ENCODE measurements at regions not wholly inside any gene's neighbourhood (a gene's known extent, or its start where the extent isn't known, plus 50 kb on each side); places are given as distances from the start of the nearest gene placed in this dataset.
"Not testable (repeated sequence)": the region's sequence is repeated elsewhere in the genome, so short reads cannot be mapped to it uniquely, and the experiment has no call there.

DNA sequence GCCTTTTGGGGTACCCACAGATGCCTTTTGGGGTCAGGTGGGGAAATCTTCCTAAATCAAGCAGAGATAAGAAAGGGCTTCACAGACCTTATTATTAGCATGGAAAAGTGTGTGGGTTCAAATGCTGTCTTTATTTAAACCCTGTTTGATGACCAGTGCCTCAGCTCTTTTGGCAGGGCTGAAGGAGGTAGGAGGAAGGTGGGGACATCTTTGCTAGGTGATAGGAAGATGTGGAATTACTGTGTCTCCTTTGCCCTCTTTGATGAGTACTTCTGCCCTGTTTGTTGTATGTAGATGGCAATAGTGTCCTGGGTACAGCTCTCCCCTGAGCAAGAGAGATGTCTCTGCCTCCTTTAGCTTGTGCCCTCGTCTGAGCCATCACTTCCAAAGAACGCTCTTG lies 333.3 kb upstream of the ROPN1 start:
- no peak for DNase-seq

DNA sequence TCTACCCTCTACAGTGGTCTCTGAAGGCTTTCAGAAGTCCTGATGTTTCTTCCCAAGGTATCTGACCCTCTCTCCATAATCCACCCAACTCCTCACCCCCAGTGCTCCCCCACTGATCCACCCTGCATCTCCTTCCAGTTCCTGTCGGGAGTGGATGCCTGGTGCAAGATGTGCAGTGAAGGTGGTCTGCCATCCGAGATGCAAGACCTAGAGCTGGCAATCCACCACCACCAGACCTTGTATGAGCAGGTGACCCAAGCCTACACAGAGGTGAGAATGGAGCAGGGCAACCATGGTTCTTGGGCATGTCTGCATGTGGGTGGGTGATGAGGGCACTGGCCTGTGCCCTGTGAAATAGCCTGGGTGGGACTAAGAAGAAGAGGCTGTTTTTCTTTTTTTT lies 337.8 kb upstream of the ROPN1 start:
- DNase-seq = no peak

DNA sequence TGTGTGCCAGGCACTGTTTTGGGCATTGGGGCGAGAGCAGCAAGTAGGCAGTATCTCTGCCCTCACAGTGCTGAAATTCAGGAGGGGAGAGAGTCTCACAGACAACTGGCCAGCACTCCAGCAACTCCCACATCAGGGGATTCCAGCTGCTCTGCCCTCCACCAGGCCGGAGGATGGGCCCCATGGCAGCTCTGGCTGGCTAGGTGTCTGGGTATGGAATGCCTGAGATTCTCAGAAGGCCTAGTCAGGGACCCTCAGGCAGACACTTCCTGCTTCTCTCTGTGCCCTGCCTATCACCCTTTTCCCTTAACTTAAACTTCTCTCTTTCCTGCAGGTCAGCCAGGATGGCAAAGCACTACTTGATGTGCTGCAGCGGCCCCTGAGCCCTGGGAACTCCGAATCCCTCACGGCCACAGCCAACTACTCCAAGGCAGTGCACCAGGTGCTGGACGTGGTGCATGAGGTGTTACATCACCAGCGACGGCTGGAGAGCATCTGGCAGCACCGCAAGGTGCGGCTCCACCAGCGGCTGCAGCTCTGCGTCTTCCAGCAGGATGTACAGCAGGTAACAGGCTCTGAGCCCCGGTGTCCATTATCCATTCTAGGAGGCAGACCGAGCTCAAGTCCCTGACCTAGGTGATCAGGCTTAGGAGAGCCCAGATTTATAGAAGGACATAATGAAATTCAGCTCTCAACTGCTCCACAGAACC lies 342.2 kb upstream of the ROPN1 start:
- DNase-seq = no peak

DNA sequence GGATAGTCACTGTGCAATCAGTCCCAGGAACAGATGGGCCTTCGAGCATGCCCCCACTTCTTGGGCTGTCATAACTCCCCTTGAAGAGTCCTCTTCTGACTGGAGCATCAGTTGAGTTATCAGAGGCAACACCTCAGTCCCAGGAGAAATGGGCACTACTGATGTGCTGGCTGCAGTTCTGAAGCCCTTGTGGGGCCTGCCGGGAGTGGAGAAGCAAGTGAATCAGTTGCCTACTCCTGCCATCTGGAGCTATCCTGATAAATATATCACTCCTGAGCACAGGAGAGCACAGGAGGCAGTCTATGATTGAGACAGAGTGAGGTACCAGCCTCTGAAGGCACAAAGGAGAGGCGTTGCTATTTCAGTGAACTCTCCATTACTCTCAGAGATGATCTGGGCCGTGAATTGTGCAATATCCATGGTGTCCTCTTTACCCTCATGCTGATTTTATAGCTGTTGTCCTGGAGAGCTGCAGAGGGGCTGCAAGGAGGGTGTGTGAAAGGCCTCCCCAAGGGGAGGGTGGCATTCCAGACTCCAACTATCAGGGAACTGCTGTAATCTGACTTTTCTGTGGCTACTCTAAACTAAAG lies 344.2 kb upstream of the ROPN1 start:
- no peak for DNase-seq

DNA sequence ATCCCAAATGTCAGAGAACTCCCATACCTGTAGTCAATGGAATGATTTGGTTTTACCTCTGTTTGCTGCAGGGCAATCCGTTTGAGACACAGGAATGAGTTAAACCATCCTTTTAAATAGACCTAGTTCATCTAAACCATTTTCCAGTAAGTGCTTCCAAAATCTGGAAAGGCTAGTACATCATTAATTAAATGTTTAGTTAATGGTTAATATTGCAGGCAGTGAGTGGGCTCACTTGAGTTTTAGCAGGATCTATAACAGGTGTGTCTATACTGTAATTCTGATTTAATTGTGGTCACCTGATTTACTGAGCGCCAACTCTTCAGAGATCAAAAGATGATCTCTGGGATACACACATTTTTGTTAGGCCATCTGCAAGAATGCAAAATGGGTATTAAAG lies 353.9 kb upstream of the ROPN1 start:
- DNase-seq = no peak

DNA sequence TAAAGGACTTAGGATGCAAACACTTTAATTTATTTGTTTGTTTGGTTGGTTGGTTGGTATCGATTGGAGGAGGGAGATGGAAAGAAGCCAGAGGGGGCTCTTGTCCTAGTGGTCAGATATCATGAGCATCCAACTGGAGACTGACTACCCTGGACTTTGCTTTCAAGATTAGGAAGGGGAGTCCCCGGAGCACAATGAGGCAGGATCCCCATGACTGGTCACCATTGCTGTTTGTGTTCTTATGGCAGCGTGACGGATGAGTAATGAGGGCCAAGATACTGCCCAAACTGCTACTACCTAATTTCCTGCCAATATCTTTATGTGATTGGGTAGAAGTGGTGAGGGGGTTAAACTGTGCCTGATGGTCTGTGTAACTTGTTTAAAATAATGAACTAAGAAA lies 354.6 kb upstream of the ROPN1 start:
- DNase-seq = no peak

DNA sequence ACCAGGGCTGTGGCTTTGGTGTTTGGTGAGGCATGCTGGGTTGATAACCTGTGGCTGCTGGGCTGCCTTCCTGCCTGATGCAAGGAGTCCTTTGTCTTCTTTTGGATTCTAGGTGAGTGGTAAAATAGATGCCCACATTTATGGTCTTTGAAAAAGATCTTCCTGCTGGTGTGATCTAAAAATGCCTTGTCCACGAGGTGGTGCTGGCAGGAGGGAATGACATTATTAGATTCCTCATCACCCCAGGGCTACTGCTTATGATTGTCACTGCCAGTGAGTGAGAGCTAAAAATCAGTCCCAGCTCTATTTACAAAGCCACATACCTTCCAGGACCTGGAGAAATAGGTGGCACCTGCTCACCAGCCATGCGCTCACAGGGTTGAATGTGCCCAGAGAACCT lies 355.5 kb upstream of the ROPN1 start:
- no peak for DNase-seq

DNA sequence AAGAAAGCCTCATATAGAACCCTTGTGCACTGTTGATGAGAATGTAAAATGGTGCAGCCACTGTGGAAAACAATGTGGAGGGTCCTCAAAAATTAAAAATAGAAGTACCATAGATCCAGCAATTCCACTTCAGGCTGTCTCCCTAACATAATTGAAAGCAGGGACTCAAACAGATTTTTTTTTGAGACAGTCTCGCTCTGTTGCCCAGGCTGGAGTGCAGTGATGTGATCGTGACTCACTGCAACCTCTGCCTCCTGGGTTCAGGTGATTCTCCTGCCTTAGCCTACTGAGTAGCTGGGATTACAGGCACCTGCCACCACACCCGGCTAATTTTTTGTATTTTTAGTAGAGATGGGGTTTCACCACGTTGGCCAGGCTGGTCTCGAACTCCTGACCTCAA lies 356.6 kb upstream of the ROPN1 start:
- DNase-seq = not testable (repeated sequence)

DNA sequence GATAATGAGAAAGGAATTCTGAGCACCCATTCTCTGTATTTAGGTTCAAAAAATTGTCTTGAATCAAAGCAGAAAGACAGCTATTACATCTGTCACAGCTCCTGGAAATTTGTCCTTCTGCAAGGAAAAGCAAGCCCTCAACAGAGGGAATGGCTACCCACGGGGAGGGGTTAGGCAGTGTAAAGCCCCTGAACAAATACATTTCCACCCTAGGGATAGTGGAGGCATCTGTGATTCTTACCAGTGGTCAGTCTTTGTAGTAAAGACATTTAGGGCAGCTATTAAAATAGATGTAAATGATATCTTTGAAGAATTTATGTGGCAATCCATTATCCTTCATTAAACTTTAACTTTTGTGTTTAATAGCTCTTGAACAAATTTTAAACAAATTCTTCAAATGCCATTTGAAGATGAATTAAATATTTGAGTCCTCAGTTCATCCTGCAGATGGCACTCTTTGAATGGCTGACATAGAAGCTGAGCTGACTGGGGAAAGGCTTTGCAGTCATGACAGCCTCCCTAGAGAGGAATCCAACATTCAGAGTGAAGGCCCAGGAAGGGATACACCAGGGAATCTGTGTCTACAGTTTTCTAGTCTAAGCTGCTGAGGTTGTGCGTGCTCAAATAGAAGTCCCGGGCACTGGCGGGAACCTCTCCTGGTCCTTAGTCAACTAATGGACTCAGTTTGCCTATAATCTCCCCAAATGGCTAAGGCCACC lies 359.7 kb upstream of the ROPN1 start:
- DNase-seq = peak; percentile 30

DNA sequence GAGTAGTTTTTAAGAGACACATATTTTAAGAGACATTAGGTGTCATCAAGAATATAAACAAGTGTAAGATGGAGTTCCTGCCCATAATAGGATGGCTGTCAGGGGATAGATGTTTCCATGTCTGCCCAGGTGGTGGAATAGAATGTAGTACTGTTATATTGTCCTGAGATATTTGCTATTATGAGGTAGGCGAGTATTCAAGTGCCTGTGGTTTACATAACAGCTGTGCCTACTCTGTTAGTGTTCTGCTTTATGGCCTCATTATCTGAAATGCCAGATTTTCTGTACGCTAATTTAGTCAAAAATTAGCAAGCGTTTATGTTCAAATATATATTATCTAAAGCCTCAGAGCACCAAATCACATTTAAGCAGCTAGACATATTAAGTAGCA lies 360.2 kb upstream of the ROPN1 start:
- DNase-seq = no peak

DNA sequence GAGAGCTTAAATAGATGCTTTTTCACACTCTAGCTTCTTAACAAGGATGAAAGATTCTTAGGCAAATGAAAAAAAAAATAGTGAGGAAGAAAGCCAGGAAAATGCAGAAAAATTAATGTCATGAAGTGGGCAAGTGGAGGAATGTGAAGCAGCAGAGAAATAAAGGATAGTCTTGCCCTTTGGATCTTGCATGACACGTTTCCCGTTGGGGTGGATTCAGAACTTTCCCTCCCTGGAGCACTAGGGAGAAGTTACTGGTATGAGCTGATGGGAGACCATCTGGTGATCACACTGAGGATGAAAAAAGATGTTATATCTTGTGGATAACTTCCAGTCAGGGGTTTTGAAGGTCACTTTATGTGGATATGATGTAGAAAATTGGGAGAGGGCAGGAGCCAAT lies 361.8 kb upstream of the ROPN1 start:
- DNase-seq = no peak

DNA sequence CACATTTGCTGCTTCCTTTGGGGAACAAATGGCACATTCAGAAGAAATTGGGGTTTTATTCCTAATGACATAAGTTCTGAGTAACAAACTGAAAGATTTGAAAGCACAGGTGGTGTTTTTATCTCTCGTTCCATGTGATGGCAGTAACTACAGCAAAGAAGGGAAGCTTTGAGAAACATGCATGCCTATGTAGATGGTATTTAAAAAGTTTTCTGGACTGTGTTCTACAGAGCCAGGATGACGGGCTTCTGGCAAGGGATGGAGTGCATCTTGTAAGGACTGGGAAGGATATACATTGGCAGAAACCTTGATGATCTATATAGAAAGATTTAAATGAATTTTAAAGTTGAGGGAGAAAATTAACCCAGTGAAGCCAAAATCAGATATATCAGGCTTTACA lies 362.2 kb upstream of the ROPN1 start:
- no peak for DNase-seq

DNA sequence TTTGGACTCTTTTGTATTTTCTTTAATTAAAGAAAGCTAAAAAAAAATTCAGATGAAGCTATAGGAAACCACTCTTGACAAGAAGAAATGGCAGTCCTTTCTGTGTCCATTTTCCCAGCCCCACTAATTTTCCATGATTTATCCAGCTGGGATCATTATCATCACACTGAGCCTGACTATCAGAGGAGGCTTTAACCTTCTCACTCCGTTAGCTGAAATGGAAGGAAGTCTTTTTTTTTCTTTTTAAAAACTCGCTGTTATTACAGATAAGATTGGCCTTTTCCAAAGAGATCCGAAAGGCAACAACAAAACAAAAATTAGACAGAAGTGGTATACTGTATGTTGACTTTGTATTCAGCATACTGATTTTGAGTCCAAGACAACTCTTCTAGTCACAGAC lies 366.2 kb upstream of the ROPN1 start:
- no peak for DNase-seq

DNA sequence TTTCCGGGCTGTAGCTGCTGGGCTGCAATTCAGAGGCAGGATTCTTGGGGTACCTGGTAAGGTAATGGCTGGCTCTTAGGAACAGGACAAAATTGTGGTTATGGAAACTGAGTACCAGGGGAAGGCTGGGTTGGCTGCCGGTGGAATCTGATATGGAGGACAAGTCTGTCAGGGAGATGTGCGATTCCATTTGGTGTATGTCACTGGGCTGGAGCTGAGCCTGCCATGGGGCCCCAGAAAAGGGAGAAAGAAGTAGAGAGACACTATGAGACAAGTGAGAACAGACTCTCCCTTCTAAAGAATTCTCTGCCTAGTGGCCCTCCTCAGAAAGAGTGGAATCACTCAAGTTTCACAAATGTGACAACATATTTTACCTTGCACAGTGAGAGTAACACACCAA lies 368.2 kb upstream of the ROPN1 start:
- DNase-seq = no peak

DNA sequence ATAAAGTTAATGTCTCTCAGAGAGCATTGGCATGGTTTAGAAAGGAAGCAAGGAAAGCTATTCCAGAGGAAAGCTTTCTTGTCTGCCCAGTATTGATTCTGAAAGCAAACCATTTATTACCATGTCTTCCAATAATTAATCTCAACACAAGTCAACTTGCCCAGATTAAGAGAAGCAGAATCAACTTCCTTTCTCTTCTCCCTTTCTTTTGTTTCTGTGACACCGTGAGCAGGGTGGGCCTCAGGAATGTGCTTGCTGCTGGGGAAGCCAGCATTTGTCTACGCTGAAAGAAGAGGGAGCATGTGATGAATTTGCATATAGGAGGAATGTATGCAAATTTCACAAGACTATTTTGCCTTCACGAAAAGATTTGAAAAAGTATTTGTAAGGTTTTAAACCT lies 368.6 kb upstream of the ROPN1 start:
- DNase-seq = no peak

DNA sequence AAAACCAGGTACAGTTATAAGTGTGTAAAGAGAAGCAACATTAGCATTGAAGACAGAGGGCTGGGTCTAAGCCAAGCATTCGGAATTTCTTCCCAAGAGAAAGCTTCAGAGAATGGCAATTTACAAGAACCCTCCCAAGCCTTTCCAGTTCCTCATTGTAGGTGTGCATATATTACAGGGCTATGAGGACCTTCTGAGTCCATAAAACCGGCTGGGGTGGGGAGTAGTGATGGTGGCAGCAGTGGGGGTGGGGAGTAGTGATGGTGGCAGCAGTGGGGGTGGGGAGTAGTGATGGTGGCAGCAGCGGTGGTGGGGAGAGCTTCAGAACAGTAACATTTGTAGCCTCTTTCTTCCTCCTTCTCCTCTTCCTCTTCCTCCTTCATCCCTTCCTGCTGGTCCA lies 368.7 kb upstream of the UMPS start:
- DNase-seq = no peak

DNA sequence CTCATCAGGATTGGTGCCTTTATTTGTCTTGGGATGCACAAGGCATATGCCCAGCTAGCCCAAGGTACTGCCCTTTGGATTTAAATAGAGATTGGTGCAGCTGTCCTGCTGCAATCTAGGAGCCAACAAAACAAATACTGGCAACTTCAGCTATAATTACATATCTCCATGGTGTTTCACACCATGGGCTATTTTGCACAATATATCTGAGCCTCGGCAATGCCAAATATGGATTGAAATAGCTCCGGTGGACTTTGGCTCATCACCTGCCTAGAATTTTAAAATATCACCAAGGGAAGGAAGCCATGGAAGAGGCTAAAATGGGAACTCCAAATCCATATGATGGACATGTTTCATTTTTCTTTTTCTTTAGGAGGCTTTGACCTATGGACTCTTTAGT lies 367.8 kb upstream of the UMPS start:
- no peak for DNase-seq

DNA sequence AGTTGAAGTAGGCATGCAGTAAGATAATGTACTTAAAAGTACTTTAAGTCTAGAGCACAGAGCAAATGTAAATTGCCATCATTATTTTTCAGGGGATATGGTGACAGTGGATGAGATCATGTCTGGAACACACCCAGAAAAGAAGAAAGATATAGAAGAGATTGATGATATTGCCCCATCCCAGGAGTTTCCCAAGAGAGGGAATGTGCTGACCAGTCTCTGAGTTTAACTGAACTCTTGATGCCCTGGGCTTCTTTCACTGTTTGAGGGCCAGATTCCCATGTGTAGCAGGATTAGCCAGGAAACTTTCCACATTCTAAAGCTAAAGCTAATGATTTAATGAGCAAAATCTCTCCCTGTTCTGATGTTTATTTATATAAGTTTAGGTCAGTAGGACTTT lies 366.8 kb upstream of the UMPS start:
- no peak for DNase-seq

DNA sequence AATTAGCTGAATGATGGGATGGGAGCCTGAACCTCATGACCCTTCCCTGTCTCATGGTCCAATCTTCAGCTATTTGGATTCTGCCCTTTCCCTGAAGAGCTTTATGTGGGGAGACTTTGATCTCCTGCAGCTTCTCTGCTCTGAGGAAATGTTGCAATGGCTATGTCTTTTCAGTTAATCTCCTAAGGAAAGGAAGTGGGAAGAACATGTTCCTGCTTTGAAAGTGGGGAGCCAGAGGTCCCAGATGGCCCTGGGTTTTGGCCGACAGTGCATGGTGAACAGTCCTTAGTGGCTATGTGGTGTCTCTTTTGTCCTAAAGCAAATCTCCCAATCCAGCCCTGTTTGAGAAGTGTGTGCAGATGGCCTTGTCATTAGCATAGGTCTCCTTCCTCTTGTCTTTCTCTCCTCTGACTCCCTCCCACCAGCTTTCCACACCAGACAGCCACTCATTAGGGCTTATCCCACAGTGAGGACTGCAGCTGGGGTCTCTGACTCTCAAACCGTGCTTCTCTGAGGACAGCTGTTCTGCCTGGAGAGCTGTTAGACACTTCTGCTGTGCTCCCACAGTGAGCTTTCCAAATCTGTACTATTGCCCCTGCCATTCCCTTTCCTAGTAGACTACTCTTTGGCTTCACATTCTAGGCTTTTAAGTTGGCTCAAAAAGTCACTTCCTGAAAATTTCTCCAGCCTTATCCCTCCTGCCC lies 365.8 kb upstream of the UMPS start:
- no peak for DNase-seq

DNA sequence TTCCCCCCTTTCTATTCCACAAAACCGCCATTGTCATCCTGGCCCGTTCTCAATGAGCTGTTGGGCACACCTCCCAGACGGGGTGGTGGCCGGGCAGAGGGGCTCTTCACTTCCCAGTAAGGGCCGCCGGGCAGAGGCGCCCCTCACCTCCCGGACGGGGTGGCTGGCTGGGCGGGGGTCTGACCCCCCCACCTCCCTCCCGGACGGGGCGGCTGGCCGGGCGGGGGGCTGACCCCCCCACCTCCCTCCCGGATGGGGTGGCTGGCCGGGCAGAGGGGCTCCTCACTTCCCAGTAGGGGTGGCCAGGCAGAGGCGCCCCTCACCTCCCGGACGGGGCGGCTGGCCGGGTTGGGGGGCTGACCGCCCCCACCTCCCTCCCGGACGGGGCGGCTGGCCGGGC lies 363.6 kb upstream of the UMPS start:
- not testable (repeated sequence) for DNase-seq

DNA sequence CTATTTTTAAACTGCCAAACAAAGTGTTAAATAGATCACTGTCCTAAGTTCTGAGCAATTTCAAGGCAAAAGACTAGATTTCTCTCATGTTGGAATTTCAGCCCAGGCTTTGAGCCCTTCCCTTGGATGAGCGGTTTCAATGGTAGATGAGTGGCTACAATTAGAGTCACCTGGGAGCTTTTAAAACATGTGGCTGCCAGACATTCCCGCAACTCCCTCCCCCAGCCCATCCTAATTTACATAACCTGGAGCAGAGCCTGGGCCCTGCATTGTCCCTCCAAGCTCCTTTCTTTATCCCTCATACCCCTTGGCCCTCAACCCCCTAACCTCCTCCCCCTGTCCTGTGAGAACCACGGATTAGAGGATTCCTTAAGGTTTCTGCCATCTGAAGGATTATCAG lies 357.5 kb upstream of the UMPS start:
- no peak for DNase-seq

DNA sequence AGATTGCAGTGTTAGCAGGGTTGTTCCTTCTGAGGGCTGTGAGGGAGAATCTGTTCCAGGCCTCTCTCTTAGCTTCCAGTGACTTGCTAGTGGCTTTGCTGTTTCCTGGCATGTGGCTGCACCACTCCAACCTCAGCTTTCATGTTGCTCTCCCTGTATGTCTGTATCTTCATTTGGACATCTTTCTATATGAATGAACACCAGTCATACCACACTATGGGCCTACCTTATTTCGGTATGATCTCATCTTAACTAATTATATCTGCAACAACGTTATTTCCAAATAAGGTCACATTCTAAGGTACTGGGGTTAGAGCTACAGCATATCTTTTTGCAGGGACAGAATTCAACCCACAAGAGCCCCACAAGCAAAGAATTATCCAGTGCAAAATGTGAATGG lies 356.7 kb upstream of the UMPS start:
- peak; percentile 50 for DNase-seq

DNA sequence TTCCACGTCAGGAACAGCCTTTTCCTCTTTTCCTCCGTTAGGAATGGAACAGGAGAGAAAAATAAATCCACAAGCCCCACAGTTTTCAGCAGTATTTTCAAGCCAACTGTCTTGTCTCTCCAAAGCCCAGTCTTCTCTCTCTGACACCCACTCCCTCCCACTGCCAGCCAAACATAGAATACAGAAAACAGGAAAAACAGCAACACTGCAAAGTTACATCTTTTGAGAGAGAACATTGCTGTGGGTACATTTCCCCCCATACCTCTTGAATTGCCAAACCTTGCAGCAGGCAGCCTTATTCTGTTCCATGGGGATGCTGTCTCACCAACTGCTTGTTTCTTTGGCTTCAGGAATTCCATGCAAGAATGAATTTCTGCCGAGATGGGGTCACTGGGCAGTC lies 355.7 kb upstream of the UMPS start:
- DNase-seq = no peak

Data from activated CD4-positive, alpha-beta T cell treated with anti-CD3 and anti-CD28 coated beads, Interleukin-2, Interleukin-6, amounts not matched to agents 100 ng/mL and 50 ng/mL, durations not matched to agents 16 hours and 8 hours (primary cell).